Chondrocyte (in vitro differentiated cells): ENCODE measurements at regions not wholly inside any gene's neighbourhood (a gene's known extent, or its start where the extent isn't known, plus 50 kb on each side); places are given as distances from the start of the nearest gene placed in this dataset.

ENCODE experiments used
- DNase-seq: peaks from one replicate; pipeline ENCODE4 v3.0.0; 2021; ENCODE audit warnings: mixed read lengths, low spot score
- H3K27ac Mint-ChIP-seq: one replicate; pipeline ENCODE4 v1.8.0; 2021; ENCODE audit warnings: mild to moderate bottlenecking, moderate library complexity, mixed read lengths; ENCODE audit not compliant: unreplicated experiment
- H3K27me3 Mint-ChIP-seq: 2 replicates; pipeline ENCODE4 v1.8.0; 2021; ENCODE audit warnings: low read depth, mixed read lengths
- H3K36me3 Mint-ChIP-seq: 2 replicates; pipeline ENCODE4 v1.8.0; 2021; ENCODE audit warnings: low read depth, mixed read lengths
- H3K4me1 Mint-ChIP-seq: 2 replicates; pipeline ENCODE4 v1.8.0; 2021; ENCODE audit warnings: low read depth, mild to moderate bottlenecking, mixed read lengths
- H3K4me3 Mint-ChIP-seq: one replicate; pipeline ENCODE4 v1.8.0; 2021; ENCODE audit warnings: mild to moderate bottlenecking, moderate library complexity, mixed read lengths; ENCODE audit not compliant: unreplicated experiment
- H3K9me3 Mint-ChIP-seq: 2 replicates; pipeline ENCODE4 v1.8.0; 2021; ENCODE audit warnings: low read depth, mixed read lengths
- CTCF ChIP-seq: fragments of 200-600 bp; sonication (generic); IDR thresholded peaks from 2 replicates; pipeline ENCODE4 v1.5.0; 2021; ENCODE audit warnings: antibody characterized with exemption, mild to moderate bottlenecking, moderate library complexity

GRCh38 chr10:90047243-90047729 is 345.9 kb downstream of the KIF20B start:
- Mint-ChIP-seq H3K4me1 (no peaks in the 10 kb centered on the region), H3K27ac (no peak overlapping the region), H3K36me3 (no peaks in the 10 kb centered on the region), H3K9me3 (peaks cover 4% of the 10 kb centered on the region), H3K4me3 (no peak overlapping the region), H3K27me3 (peaks cover 23% of the 10 kb centered on the region)
- TF ChIP-seq CTCF, result no peak
- DNase-seq, result no peak

- no peak overlapping the region for H3K27ac Mint-ChIP-seq
- peaks cover 31% of the 10 kb centered on the region for H3K27me3 Mint-ChIP-seq
- no peaks in the 10 kb centered on the region for H3K4me1 Mint-ChIP-seq
- no peaks in the 10 kb centered on the region for H3K36me3 Mint-ChIP-seq
- DNase-seq, result no peak
- peaks cover 6% of the 10 kb centered on the region for H3K9me3 Mint-ChIP-seq
- H3K4me3 Mint-ChIP-seq, result no peak overlapping the region
- no peak for TF ChIP-seq CTCF
Observed at GRCh38 chr10:90051053-90051452, 349.7 kb downstream of the KIF20B start.

- no peak for DNase-seq
- H3K4me3 Mint-ChIP-seq, result no peak overlapping the region
- H3K27ac Mint-ChIP-seq, result no peak overlapping the region
- TF ChIP-seq CTCF, result no peak
- no peaks in the 10 kb centered on the region for H3K4me1 Mint-ChIP-seq
- peaks cover 31% of the 10 kb centered on the region for H3K27me3 Mint-ChIP-seq
- H3K36me3 Mint-ChIP-seq, result no peaks in the 10 kb centered on the region
- peaks cover 7% of the 10 kb centered on the region for H3K9me3 Mint-ChIP-seq
Observed at GRCh38 chr10:90051474-90051873, 350.1 kb downstream of the KIF20B start.

- no peaks in the 10 kb centered on the region for H3K36me3 Mint-ChIP-seq
- TF ChIP-seq CTCF, result no peak
Observed at GRCh38 chr10:90062786-90063185, 361.4 kb downstream of the KIF20B start.

GRCh38 chr10:90064295-90064694 is 362.9 kb downstream of the KIF20B start:
- TF ChIP-seq CTCF, result no peak
- peaks cover 8% of the 10 kb centered on the region for H3K27me3 Mint-ChIP-seq
- H3K4me1 Mint-ChIP-seq, result no peaks in the 10 kb centered on the region
- H3K9me3 Mint-ChIP-seq, result no peaks in the 10 kb centered on the region
- H3K4me3 Mint-ChIP-seq, result no peak overlapping the region
- no peaks in the 10 kb centered on the region for H3K36me3 Mint-ChIP-seq
- no peak for DNase-seq
- H3K27ac Mint-ChIP-seq, result no peak overlapping the region

More at GRCh38 chr10:90062786-90063185, 361.4 kb downstream of the KIF20B start:
- H3K27ac Mint-ChIP-seq, result no peak overlapping the region
- no peak overlapping the region for H3K4me3 Mint-ChIP-seq
- no peak for DNase-seq
- no peaks in the 10 kb centered on the region for H3K4me1 Mint-ChIP-seq
- H3K9me3 Mint-ChIP-seq, result no peaks in the 10 kb centered on the region
- peaks cover 10% of the 10 kb centered on the region for H3K27me3 Mint-ChIP-seq
